HG02840 (cell line): ENCODE measurements at regions not wholly inside any gene's neighbourhood (a gene's known extent, or its start where the extent isn't known, plus 50 kb on each side); places are given as distances from the start of the nearest gene placed in this dataset.

Source experiments
- ATAC-seq: cut with Tn5 transposase; IDR thresholded peaks from one replicate; pipeline ENCODE4 v1.9.1; 2021; ENCODE audit warnings: mild to moderate bottlenecking, moderate library complexity, moderate number of reproducible peaks; ENCODE audit not compliant: unreplicated experiment, low FRiP score

- no peak for ATAC-seq
Measured at GRCh38 chr10:8990280-8990987, 935.9 kb downstream of the GATA3 start.

DNA sequence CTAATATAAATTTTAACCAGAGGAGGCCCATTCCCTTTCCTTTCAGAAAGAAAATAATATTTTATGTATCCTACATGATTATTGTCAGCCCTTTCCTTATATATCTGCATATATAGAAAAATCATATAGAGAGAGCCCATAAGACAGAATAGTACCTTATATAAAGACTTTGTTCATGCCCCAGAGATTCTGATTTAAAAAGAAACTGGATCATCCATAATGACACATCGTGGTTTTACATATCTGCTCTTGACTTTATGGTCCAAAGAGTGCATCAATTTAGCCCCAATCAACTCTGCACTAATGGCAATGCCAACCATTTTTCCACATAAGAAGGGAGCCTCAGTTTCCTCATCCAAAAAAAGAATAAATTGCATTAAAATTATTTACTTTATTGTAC lies 937.5 kb downstream of the GATA3 start:
- ATAC-seq: no peak

- ATAC-seq: no peak
Measured at GRCh38 chr10:8993864-8994263, 939.4 kb downstream of the GATA3 start.

DNA sequence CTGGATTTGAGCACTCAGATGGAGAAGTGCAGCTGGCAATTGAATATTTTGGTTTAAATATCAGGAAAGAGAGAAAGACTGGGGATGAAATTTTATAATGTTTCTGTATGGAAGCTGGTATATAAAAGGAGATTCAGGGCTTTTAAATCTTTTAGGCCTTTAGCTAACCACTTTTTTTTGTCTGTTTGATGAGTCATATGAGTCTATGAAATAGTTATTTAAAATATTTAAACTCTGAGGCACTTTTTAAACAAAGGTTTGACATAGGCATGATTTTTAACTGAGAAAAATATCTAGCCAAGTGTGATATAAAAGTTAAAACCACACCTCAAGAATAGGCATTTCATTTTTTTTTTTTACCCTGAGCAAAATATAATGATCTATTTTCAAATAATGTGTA lies 944.3 kb downstream of the GATA3 start:
- ATAC-seq: no peak

DNA sequence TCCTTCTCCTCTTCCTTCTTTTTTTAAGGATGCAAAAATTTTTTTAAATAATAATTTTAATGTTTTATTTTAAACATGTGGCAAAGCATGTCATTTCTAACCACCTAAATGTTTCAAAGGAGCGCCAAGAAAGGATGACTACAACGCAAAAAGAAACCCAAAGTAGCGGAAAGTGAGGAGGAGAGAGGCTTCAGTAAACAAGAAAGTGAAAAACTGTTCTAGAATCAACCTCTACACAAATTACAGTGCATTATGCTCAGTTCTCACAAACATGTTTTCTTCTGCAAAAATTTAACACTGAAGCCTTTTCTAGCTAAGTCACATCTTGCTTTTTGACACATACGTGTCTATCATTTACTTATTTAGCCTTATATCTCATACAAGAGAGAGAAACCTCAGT lies 948.6 kb downstream of the GATA3 start:
- no peak for ATAC-seq

DNA sequence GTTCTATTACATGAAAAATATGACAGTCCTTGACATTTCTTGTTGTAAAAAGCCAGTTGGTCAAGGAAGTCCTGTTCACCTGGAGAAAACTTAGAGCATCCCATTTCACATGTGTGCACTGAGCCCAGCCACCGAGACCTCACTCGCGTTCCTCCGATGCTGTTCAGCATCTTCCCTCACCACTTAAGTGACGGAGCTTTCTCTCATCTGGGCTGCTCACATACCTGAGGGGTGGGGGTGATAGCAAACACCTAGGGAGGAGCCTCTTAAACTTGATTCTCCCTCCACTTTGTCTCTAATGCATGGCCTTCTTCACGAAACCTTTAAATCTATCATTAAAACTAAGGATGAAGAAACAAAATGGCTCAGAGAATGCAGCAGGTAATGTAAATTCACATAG lies 950.2 kb downstream of the GATA3 start:
- ATAC-seq: no peak

DNA sequence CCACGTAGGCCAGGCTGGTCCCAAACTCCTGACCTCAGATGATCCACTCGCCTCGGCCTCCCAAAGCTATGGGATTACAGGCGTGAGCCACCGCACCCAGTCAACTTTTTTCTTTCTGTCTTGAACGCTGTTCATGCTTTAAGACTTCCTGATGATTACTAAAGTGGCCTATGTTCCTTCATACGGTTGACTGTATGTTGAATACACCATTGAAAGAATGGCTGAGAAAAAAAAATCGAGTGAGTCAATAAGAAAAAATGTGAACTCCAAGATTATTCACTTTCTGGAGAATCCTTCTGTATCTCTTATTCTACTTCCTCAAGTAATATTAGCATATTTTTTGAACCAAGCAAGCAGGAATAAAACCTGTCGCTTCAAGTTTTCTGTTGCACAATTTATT lies 955.0 kb downstream of the GATA3 start:
- ATAC-seq: no peak

GRCh38 chr10:9010093-9010492 lies 955.6 kb downstream of the GATA3 start:
- no peak for ATAC-seq

- no peak for ATAC-seq
Measured at GRCh38 chr10:9010931-9011670, 956.6 kb downstream of the GATA3 start.

- no peak for ATAC-seq
Measured at GRCh38 chr10:9012312-9012711, 957.8 kb downstream of the GATA3 start.

DNA sequence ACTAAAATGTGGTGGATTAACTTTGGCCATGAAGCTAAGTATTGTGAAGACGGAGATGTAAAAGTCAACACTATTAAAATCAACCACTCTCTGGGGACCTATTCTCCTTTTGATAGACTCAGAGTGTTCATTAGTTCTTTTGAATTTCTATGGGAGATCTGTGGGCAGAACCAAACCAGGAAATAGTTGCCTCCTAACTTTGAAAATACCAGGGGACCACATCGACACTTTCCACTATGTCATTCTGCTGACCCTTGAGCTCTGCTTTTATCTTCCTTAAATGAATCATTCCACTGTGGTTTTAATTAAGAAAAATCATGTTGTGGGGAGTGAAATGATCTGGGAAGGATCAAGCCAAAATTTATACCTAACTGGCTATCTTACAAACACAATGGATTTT lies 960.5 kb downstream of the GATA3 start:
- no peak for ATAC-seq

DNA sequence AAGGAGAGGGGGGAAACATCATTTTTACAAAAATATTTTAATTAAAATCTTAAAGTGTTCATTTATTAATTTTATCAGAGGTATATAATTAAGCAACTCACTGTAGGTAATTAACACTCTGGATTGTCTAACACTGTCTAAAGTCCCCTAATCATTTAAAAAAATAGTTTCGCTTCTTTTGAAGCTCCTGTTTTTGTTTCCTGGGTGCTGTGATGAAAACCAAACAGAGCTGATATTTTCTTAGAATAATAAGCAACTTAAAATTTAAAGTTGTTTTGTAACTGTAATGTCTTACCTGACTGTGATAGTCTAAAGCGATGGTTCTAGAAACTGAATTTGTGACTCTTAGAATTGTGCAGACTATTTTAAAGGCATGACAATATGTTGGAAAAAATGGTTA lies 961.0 kb downstream of the GATA3 start:
- no peak for ATAC-seq

GRCh38 chr10:9016930-9017329 lies 962.4 kb downstream of the GATA3 start:
- no peak for ATAC-seq

DNA sequence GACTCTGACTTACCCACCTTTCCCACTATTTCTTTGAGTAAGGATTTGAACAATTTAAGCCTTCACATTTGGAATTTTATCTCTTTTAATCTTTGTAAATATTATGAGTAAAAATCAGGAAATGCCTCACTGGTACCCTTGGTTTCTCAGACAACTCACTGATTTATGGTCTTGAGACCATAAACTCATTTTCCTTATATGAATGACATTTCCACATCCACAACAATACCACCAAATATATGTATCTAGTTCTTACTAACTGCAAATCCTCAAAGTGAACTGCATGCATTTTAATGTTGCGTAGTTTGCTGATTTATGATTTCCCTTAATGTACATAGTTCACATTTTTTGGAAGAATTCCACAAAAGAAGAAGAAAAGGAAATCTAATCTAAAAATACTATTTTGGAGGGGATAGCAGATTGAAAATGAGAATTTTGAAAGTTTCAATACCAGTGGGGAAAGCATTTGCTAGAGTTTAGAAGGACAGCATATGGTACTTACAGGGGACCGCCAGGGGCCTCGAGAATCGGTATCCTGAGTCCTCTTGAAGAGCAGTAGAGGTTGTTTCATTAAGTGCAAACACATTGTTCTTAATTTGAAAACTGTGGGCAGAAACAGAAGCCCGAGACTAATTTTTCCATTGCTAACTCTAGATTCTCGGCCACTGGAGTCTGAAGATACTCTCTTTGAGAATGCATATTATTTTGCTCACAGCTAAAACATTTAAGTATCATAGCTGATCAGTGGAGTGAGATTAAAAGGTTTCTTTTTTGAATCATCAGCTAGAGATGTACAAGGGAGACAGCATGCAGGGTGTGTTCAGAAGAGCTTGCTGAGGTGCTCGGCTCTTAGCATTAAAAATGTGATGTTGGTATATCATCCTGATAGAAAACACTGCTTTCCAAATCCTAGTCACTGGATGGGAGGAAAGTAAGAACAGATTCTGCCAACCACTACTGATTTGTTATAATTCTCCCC lies 964.0 kb downstream of the GATA3 start:
- ATAC-seq: no peak

GRCh38 chr10:9023206-9023605 lies 968.7 kb downstream of the GATA3 start:
- ATAC-seq: no peak

DNA sequence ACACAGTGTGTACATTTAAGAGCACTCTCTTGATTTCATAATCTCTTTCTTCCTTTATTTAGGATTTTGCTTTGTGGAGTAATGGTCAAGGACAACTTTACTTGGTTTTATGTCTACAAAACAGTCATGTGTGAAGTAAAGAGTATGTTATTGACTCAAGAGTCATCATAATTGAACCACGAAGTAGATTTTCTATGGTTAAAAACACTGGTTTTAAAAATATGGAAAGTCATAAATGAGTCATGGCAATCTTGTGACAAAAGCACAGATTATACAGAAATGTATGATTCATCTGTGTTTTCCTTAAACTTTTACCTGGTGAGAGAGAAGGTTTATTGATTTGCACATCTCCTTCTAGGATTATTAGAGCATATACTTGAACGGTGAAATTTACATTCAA lies 969.7 kb downstream of the GATA3 start:
- ATAC-seq: no peak

GRCh38 chr10:9028231-9028630 lies 973.7 kb downstream of the GATA3 start:
- no peak for ATAC-seq

- ATAC-seq: no peak
Measured at GRCh38 chr10:9035355-9035754, 980.9 kb downstream of the GATA3 start.

GRCh38 chr10:9036711-9037204 lies 982.3 kb downstream of the GATA3 start:
- no peak for ATAC-seq

GRCh38 chr10:9038146-9038714 lies 983.7 kb downstream of the GATA3 start:
- ATAC-seq: no peak

DNA sequence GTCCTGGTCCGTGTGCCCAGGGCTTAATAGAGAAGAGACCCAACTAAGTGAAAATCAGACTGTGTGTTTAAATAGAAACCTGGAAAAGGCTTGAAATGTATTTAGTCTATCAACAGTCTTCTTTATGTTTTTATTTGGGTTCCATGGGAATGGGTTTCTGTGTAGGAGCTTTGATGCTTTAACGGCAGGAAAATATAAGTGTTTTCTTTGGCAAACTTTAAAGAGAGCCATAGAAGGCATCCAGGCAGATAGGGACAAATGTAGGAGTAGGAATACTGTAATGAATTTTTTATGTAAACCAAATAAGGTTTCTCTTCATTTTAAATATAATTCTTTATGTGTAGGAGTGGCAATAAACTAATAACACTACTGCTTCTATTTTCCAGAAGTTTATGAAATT lies 989.0 kb downstream of the GATA3 start:
- ATAC-seq: no peak
